Activated naive CD8-positive, alpha-beta T cell treated with anti-CD3 and anti-CD28 coated beads, Interleukin-2, amount 50 U/mL, for 24 hours (primary cell): ENCODE measurements at regions not wholly inside any gene's neighbourhood (a gene's known extent, or its start where the extent isn't known, plus 50 kb on each side); places are given as distances from the start of the nearest gene placed in this dataset.

Experiments
- ATAC-seq: fragments of 150-1000 bp; cut with Tn5 transposase; one replicate; pipeline ENCODE4 v1.10.0; 2021
- DNase-seq: peaks from one replicate; pipeline ENCODE4 v3.0.0; 2021
- H3K27ac Mint-ChIP-seq: one replicate; pipeline ENCODE4 v1.8.0; 2021; ENCODE audit warnings: mild to moderate bottlenecking, mixed read lengths
- H3K27me3 Mint-ChIP-seq: one replicate; pipeline ENCODE4 v1.8.0; 2021; ENCODE audit warnings: mixed read lengths
- H3K36me3 Mint-ChIP-seq: one replicate; pipeline ENCODE4 v1.8.0; 2021; ENCODE audit warnings: low read depth, mixed read lengths
- H3K4me1 Mint-ChIP-seq: one replicate; pipeline ENCODE4 v1.8.0; 2021; ENCODE audit warnings: mixed read lengths
- H3K4me3 Mint-ChIP-seq: one replicate; pipeline ENCODE4 v1.8.0; 2021; ENCODE audit warnings: mild to moderate bottlenecking, moderate library complexity, mixed read lengths
- H3K9me3 Mint-ChIP-seq: one replicate; pipeline ENCODE4 v1.8.0; 2021; ENCODE audit warnings: mixed read lengths

- Mint-ChIP-seq H3K27me3 (no peaks in the 10 kb centered on the region), H3K4me1 (no peaks in the 10 kb centered on the region), H3K27ac (no peak overlapping the region), H3K9me3 (no peaks in the 10 kb centered on the region), H3K36me3 (no peaks in the 10 kb centered on the region), H3K4me3 (no peak overlapping the region)
- DNase-seq = no peak
- ATAC-seq = no peak
Observed at GRCh38 chr11:29353833-29354232, 663.0 kb downstream of the KCNA4 start.

- H3K27me3 Mint-ChIP-seq = no peaks in the 10 kb centered on the region
- no peak overlapping the region for H3K27ac Mint-ChIP-seq
- H3K4me3 Mint-ChIP-seq = no peak overlapping the region
- H3K36me3 Mint-ChIP-seq = no peaks in the 10 kb centered on the region
- H3K4me1 Mint-ChIP-seq = no peaks in the 10 kb centered on the region
- H3K9me3 Mint-ChIP-seq = no peaks in the 10 kb centered on the region
- DNase-seq (no peak), ATAC-seq (no peak)
Observed at GRCh38 chr11:29352273-29352795, 664.5 kb downstream of the KCNA4 start.

- H3K27ac Mint-ChIP-seq = no peak overlapping the region
- DNase-seq (no peak), ATAC-seq (no peak)
- no peaks in the 10 kb centered on the region for H3K4me1 Mint-ChIP-seq
- no peaks in the 10 kb centered on the region for H3K27me3 Mint-ChIP-seq
- H3K9me3 Mint-ChIP-seq = no peaks in the 10 kb centered on the region
- no peak overlapping the region for H3K4me3 Mint-ChIP-seq
- H3K36me3 Mint-ChIP-seq = no peaks in the 10 kb centered on the region
Observed at GRCh38 chr11:29351301-29351873, 665.4 kb downstream of the KCNA4 start.

- DNase-seq (peak; percentile 45), ATAC-seq (no peak)
- no peak overlapping the region for H3K27ac Mint-ChIP-seq
- H3K4me1 Mint-ChIP-seq = no peaks in the 10 kb centered on the region
- no peaks in the 10 kb centered on the region for H3K27me3 Mint-ChIP-seq
- no peaks in the 10 kb centered on the region for H3K9me3 Mint-ChIP-seq
- H3K36me3 Mint-ChIP-seq = no peaks in the 10 kb centered on the region
- no peak overlapping the region for H3K4me3 Mint-ChIP-seq
Observed at GRCh38 chr11:29343465-29344333, 673.1 kb downstream of the KCNA4 start.

GRCh38 chr11:29336727-29337575 lies 679.9 kb downstream of the KCNA4 start:
- H3K27me3 Mint-ChIP-seq = no peaks in the 10 kb centered on the region
- H3K36me3 Mint-ChIP-seq = no peaks in the 10 kb centered on the region
- no peak overlapping the region for H3K27ac Mint-ChIP-seq
- no peaks in the 10 kb centered on the region for H3K9me3 Mint-ChIP-seq
- ATAC-seq (no peak), DNase-seq (no peak)
- H3K4me1 Mint-ChIP-seq = no peaks in the 10 kb centered on the region
- no peak overlapping the region for H3K4me3 Mint-ChIP-seq

GRCh38 chr11:29334776-29335130 lies 682.1 kb downstream of the KCNA4 start:
- no peaks in the 10 kb centered on the region for H3K4me1 Mint-ChIP-seq
- ATAC-seq (no peak), DNase-seq (no peak)
- H3K9me3 Mint-ChIP-seq = no peaks in the 10 kb centered on the region
- no peaks in the 10 kb centered on the region for H3K27me3 Mint-ChIP-seq
- no peaks in the 10 kb centered on the region for H3K36me3 Mint-ChIP-seq
- H3K27ac Mint-ChIP-seq = no peak overlapping the region
- no peak overlapping the region for H3K4me3 Mint-ChIP-seq

GRCh38 chr11:29333993-29334775 lies 682.6 kb downstream of the KCNA4 start:
- no peaks in the 10 kb centered on the region for H3K36me3 Mint-ChIP-seq
- no peaks in the 10 kb centered on the region for H3K9me3 Mint-ChIP-seq
- DNase-seq (no peak), ATAC-seq (no peak)
- no peaks in the 10 kb centered on the region for H3K27me3 Mint-ChIP-seq
- no peak overlapping the region for H3K4me3 Mint-ChIP-seq
- H3K4me1 Mint-ChIP-seq = no peaks in the 10 kb centered on the region
- no peak overlapping the region for H3K27ac Mint-ChIP-seq

- H3K4me1 Mint-ChIP-seq = no peaks in the 10 kb centered on the region
- ATAC-seq (no peak), DNase-seq (no peak)
- H3K9me3 Mint-ChIP-seq = no peaks in the 10 kb centered on the region
- no peak overlapping the region for H3K27ac Mint-ChIP-seq
- no peaks in the 10 kb centered on the region for H3K36me3 Mint-ChIP-seq
- no peak overlapping the region for H3K4me3 Mint-ChIP-seq
- no peaks in the 10 kb centered on the region for H3K27me3 Mint-ChIP-seq
Observed at GRCh38 chr11:29331451-29332010, 685.3 kb downstream of the KCNA4 start.

- Mint-ChIP-seq H3K9me3 (no peaks in the 10 kb centered on the region), H3K36me3 (no peaks in the 10 kb centered on the region), H3K27me3 (no peaks in the 10 kb centered on the region), H3K4me3 (no peak overlapping the region), H3K27ac (no peak overlapping the region), H3K4me1 (no peaks in the 10 kb centered on the region)
- no peak for ATAC-seq
- DNase-seq = no peak
Observed at GRCh38 chr11:29328961-29329441, 687.8 kb downstream of the KCNA4 start.

- ATAC-seq (no peak), DNase-seq (no peak)
- Mint-ChIP-seq H3K27me3 (no peaks in the 10 kb centered on the region), H3K4me3 (no peak overlapping the region), H3K27ac (no peak overlapping the region), H3K9me3 (no peaks in the 10 kb centered on the region), H3K36me3 (no peaks in the 10 kb centered on the region), H3K4me1 (no peaks in the 10 kb centered on the region)
Observed at GRCh38 chr11:29327891-29328290, 688.9 kb downstream of the KCNA4 start.

GRCh38 chr11:29326757-29327156 lies 690.1 kb downstream of the KCNA4 start:
- no peaks in the 10 kb centered on the region for H3K9me3 Mint-ChIP-seq
- ATAC-seq = no peak
- H3K4me1 Mint-ChIP-seq = no peaks in the 10 kb centered on the region
- no peak overlapping the region for H3K4me3 Mint-ChIP-seq
- H3K27ac Mint-ChIP-seq = no peak overlapping the region
- H3K36me3 Mint-ChIP-seq = no peaks in the 10 kb centered on the region
- no peak for DNase-seq
- H3K27me3 Mint-ChIP-seq = no peaks in the 10 kb centered on the region

- no peak overlapping the region for H3K27ac Mint-ChIP-seq
- H3K36me3 Mint-ChIP-seq = no peaks in the 10 kb centered on the region
- ATAC-seq = no peak
- no peak for DNase-seq
- no peak overlapping the region for H3K4me3 Mint-ChIP-seq
- H3K9me3 Mint-ChIP-seq = no peaks in the 10 kb centered on the region
- no peaks in the 10 kb centered on the region for H3K27me3 Mint-ChIP-seq
- H3K4me1 Mint-ChIP-seq = no peaks in the 10 kb centered on the region
Observed at GRCh38 chr11:29324328-29324727, 692.5 kb downstream of the KCNA4 start.

- Mint-ChIP-seq H3K27ac (no peak overlapping the region), H3K4me1 (no peaks in the 10 kb centered on the region), H3K27me3 (no peaks in the 10 kb centered on the region), H3K9me3 (no peaks in the 10 kb centered on the region), H3K36me3 (no peaks in the 10 kb centered on the region), H3K4me3 (no peak overlapping the region)
- ATAC-seq (no peak), DNase-seq (no peak)
Observed at GRCh38 chr11:29321293-29322132, 695.3 kb downstream of the KCNA4 start.
